Fibroblast of upper back skin (primary cell): ENCODE measurements at regions not wholly inside any gene's neighbourhood (a gene's known extent, or its start where the extent isn't known, plus 50 kb on each side); places are given as distances from the start of the nearest gene placed in this dataset.
"Not testable (repeated sequence)": the region's sequence is repeated elsewhere in the genome, so short reads cannot be mapped to it uniquely, and the experiment has no call there.

Experiments
- DNase-seq: peaks from one replicate; pipeline ENCODE4 v3.0.0-alpha.2; 2013

DNA sequence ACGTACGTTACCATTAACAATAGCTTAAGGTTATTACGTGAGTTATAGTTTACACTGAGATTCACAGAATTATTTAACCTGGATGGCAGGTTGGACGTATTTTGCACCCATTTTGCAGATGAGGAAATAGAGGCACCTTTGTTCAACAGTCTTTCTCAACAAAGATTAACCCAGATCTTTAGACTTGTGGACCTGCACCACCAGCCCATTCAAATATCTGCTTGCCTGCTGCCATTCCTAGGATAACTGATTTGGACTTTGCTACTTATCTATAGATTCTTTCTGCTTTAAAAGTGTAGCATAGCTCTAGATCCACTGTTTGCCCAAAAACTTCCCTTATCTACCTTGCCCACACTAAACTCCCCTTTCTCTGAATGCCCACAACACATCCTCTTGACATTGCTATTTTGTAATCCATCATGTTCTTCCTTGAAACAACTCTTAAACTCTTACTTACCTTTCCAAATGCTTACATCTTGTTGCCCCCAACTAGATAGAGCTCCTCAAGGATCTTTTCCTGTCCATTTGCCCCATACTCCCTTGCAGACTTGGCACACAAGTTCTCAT lies 56.4 kb upstream of the TNFAIP3 start:
- DNase-seq: no peak

DNA sequence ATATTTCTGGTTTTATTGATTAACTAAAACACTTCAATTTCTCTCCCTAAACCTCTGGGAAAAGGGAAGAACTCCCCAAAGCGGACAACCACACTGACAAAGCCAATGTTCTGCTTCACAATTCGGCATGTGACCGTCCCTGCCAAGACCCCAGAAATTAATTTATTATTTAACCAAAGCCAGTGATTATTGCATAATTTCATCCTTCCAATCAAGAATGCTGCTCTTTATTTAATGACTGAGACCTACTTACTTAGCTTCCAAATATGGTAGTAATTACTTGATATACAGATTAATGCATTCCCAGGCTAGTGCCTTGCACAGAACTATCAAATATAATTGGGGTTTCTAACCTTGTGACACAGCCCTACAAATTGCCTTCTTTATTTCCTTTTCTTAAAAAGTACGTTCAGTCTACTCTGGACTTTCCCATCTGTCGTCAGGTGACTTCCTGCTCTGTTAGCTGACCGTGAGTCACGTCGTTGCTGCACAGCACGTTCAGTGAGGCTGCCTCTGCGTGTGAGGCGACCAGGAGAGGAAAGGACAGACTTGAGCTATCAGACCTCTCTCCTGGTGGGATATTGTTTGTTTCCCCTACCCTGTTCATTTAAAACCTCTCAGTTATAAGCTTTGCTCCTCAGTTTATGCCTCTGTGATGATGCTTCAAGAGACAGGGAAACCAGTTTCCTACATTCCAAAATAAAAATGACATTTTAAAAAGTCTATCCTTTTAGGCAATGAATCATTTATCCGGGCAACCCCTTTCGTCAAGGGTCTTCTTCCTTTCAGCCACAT lies 55.7 kb upstream of the TNFAIP3 start:
- peak; percentile 72 for DNase-seq

DNA sequence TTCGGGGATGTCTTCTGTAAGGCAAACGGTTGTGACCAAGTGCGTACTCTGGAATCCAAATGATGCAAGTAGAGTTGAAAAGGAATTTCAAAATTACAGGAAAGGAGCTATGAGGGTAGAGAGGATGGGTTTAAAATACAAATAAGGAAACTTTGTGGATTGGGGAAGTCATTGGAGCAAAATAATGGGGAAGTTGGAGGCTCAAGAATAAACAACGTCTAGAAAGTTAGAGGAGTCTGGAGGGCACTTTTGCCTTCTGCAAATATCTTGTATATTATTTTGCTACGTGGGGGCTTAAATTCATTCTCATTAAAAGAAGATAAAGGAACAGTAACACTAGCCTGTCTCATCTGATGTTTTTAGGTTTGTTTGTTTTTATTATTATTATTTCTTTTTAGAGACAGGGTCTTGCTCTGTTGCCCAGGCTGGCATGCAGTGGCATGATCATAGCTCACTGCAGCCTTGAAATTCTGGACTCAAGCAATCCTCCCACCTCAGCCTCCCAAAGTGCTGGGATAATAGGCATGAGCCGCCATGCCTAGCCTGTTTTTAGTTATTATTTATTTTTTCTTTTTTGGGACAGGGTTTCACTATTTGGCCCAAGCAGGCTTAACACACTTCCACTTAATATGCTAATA lies 55.0 kb upstream of the TNFAIP3 start:
- no peak for DNase-seq

DNA sequence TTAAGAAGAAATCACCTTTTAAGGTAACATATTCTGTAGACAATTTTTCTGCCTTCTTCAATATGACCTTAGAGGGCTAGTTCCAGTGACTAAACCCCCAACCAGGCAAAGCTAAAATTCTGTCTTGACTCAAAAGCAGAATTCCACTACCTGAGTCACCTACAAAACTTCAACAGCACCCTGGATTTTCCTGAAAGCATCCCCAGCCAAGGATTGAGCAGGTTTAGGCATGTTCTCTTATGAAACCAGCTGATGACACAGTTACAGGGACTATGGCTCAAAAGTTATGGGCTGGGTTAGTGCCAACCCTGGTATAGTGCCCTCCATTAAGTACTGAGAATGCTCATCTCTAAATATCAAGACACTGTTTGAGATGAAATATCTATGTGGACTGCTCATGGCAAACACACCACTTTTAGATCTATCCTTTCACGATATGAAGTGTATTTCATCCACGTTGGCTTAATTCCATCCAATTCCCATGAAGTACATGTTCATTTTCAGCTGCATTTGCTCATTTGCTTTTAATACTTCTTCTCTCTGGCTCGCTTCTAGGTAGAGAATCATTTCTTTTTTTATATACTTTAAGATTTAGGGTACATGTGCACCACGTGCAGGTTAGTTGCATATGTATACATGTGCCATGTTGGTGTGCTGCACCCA lies 53.6 kb upstream of the TNFAIP3 start:
- no peak for DNase-seq

DNA sequence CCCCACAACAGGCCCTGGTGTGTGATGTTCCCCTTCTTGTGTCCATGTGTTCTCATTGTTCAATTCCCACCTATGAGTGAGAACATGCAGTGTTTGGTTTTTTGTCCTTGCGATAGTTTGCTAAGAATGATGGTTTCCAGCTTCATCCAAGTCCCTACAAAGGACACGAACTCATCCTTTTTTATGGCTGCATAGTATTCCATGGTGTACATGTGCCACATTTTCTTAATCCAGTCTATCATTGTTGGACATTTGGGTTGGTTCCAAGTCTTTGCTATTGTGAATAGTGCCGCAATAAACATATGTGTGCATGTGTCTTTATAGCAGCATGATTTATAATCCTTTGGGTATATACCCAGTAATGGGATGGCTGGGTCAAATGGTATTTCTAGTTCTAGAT lies 53.0 kb upstream of the TNFAIP3 start:
- DNase-seq: not testable (repeated sequence)

DNA sequence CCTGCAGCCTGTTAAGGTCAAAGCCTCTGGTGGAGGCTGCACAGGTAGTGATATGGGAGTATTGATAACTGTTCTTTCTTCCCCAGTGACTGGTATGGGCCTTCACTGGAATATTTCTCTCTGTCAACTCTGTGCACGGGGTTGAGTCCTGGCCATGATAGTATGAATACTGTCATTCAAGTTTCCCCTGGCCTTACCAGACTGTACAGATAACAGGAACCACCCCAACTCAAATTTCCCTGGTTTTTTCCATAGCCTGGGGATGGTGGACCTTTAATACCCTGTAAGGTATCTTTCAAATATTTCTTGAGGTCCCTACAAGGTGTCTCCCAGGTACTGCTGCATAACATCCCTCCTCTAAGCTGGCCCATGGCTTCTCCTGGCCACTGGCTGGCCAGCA lies 51.4 kb upstream of the TNFAIP3 start:
- no peak for DNase-seq

DNA sequence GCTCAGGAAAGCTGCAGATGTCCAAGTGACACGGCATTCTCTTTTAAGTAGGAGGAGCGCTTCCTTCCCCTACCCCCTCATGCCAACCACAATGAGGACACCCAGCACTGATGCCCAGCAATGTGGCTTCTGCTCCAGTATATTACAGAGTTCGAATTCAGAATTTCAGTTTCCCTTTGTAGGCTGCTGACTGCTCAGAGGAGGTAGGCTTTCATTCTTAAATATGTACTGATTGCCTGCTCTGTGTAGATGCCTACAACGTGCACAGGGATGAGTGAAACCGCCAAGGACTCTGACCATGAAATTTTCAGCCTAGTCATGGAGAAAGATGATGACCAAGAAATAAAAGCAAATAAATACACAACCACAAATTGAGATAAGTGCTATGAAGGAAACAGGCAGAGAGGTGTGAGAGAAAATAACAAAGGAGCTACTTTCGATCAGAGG lies 50.9 kb upstream of the TNFAIP3 start:
- no peak for DNase-seq

DNA sequence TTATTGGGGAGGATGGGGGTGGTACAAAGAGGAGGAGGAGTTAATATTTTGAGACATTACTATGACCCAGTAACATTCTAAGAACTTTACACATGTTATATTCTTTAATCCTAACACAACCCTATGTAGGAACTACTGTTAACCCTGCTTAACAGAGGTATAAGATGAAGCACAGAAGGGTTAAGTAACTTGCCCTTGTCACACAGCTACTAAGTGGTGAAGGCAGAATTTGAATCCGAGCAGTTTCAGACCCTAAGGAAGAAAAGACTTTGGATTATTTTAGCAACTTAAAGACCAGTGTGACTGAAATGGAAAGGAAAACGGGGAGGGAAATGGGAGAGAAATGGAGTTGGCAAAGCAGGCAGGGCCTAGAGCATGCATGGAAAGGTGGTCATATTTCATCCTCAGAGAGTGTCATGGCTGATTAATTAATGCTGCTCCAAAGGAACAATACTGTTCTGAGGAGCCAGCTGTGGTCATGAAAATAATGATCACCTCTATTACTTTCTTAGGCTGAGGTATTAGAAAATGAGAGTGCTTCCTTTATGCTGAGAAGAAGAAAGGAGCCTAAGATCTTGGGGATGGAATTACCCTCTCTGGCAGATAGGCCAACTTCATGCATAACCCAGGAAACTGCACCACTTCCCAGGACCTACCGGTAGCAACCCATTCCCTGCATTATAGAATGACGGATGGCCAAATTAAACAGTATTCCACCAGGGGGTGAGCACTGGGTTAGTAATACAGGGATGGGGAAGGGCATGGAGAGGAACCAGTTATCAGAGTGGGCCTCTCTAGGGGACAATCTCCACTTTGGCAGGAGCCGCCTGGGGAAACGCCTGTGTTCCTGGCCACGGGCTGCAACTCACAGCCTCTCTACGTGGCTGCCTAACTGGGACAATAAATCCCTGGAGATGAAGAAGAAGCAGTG lies 50.1 kb upstream of the TNFAIP3 start:
- DNase-seq: no peak
